Thyroid gland (tissue), 4 donors: ENCODE measurements at regions not wholly inside any gene's neighbourhood (a gene's known extent, or its start where the extent isn't known, plus 50 kb on each side); places are given as distances from the start of the nearest gene placed in this dataset.
A peak's percentile ranks its signal among the peaks of the same experiment; 100 is the strongest.

Source experiments
- DNase-seq, 2 donors: peaks; one replicate each; pipeline ENCODE4 v3.0.0-alpha.2; 2019
- H3K27ac ChIP-seq, 3 donors: fragments of 200-600 bp; sonication (generic); 1 replicate in 2 of 3; 2 replicates in 1 of 3; pipeline ENCODE4 v1.5.1; 2016 to 2019; ENCODE audit warnings: mild to moderate bottlenecking in 1 of 3, moderate library complexity in 1 of 3
- H3K27me3 ChIP-seq: fragments of 200-600 bp; sonication (generic); one replicate; pipeline ENCODE4 v1.5.1; 2019
- H3K36me3 ChIP-seq, 2 donors: fragments of 200-600 bp; sonication (generic); one replicate each; pipeline ENCODE4 v1.5.1; 2016 to 2019
- H3K4me1 ChIP-seq, 2 donors: fragments of 200-600 bp; sonication (generic); one replicate each; pipeline ENCODE4 v1.5.1; 2017 to 2019
- H3K4me3 ChIP-seq, 3 donors: fragments of 200-600 bp; sonication (generic); replicated peaks in 1 of 3; 1 replicate in 2 of 3; 2 replicates in 1 of 3; pipeline ENCODE4 v1.5.1; 2016; ENCODE audit warnings: mild to moderate bottlenecking in 1 of 3
- H3K9me3 ChIP-seq: fragments of 200-600 bp; sonication (generic); one replicate; pipeline ENCODE4 v1.5.1; 2017
- POLR2A ChIP-seq, 2 donors: fragments of 450-650 bp; IDR thresholded peaks; one replicate each; pipeline ENCODE4 v1.6.1; 2017; ENCODE audit warnings: antibody characterized with exemption in 2 of 2, mild to moderate bottlenecking in 2 of 2, moderate library complexity in 1 of 2
- WGBS, 2 donors: methylation state at CpG; one replicate each; pipeline ENCODE4 v1.1.5; 2017; 5-methylcytosine and 5-hydroxymethylcytosine counted together
- intact Hi-C: fragments of 100-400 bp; cut with DNase I; formaldehyde crosslinking; loops from one replicate; pipeline ENCODE4 v1.15.1; 2023
- TF ChIP-seq, protein P1 (sequence below), 6 experiments: fragments of 200-600 bp in 3 of 6; fragments of 450-650 bp in 3 of 6; sonication (generic) in 3 of 6; IDR thresholded peaks; one replicate each; pipeline ENCODE4 v1.5.1; 2016 to 2019; ENCODE audit warnings: antibody characterized with exemption in 6 of 6, mild to moderate bottlenecking in 2 of 6, inconsistent platforms in 1 of 6, moderate library complexity in 1 of 6

DNA sequence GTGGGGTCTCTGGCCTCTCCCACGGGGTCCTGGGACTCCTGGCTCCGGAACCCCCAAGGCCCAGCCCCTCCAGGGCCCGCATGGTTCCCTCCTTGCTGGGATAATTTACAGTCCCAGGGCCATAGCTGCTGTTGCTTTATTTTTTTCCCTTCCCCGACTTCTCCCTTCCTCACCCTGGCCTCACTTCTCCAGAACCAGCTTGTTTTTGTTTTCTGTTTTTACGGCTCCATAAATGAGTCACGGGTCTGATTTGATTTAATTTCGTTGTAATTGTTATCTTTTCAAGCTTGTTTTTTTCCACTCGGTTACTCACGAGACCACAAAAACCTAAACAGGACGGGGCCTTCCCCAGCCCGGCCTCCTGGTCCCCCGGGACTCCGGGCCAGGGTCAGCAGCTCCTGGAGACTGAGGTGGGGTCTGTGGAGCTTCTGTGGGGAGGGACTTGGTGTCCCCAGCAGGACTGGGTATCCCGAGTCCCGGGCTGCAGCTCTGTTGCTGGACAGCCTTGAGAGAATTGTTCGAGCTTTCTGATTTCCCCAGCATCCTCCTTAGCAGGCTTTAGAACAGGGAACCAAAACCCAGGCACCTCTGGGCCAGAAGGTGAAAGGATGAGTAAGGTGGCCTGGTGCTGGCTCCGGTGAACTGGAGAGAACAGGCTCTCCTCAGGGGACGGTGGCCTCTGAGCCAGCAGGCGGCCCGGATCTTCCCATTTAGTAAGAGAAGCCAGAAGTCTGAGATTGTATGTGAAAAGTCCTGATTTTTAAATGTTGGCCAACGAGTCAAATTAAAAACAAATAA is 94.9 kb downstream of the CEBPB start:
- TF ChIP-seq, protein P1, sequence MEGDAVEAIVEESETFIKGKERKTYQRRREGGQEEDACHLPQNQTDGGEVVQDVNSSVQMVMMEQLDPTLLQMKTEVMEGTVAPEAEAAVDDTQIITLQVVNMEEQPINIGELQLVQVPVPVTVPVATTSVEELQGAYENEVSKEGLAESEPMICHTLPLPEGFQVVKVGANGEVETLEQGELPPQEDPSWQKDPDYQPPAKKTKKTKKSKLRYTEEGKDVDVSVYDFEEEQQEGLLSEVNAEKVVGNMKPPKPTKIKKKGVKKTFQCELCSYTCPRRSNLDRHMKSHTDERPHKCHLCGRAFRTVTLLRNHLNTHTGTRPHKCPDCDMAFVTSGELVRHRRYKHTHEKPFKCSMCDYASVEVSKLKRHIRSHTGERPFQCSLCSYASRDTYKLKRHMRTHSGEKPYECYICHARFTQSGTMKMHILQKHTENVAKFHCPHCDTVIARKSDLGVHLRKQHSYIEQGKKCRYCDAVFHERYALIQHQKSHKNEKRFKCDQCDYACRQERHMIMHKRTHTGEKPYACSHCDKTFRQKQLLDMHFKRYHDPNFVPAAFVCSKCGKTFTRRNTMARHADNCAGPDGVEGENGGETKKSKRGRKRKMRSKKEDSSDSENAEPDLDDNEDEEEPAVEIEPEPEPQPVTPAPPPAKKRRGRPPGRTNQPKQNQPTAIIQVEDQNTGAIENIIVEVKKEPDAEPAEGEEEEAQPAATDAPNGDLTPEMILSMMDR (IDR thresholded peaks at IDR 0.05), result no peak
- TF ChIP-seq POLR2A (IDR thresholded peaks at IDR 0.05), result no peak
- DNase-seq, result peak; percentile 63 to 66
- 31 to 32% methylated on average over 19 to 21 of the region's 21 CpGs for WGBS, 2 donors
- Histone ChIP-seq H3K9me3 (no peaks in the 10 kb centered on the region), H3K36me3 (no peaks in the 10 kb centered on the region), H3K27ac (peak overlapping the region; percentile 90 to 100 (median 98)), H3K27me3 (no peaks in the 10 kb centered on the region), H3K4me1 (peaks cover 45 to 49% of the 10 kb centered on the region in 2 donors), H3K4me3 (no peak overlapping the region)
- intact Hi-C loops, result no loop called here

DNA sequence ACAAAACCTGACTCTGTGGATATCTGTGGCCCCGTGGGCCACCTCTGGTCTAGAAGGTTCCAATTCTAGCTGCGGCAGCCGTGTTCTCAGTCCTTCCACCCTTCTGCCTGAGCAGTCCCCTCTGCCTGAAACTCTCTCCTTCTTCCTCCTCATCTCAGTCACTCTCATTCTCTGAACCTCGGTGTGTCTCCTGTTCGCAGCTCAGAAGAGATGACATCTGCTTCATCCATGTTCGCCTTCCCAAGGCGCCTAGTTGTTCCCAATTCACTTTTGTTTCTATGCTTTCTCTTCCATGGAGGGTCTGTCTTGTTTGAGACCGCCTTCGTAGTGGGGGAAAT is 95.5 kb downstream of the CEBPB start:
- no peaks in the 10 kb centered on the region for H3K9me3 ChIP-seq
- H3K36me3 ChIP-seq, result no peaks in the 10 kb centered on the region
- peak overlapping the region; percentile 90 to 100 (median 98) for H3K27ac ChIP-seq
- peaks cover 50 to 52% of the 10 kb centered on the region in 2 donors for H3K4me1 ChIP-seq
- no peak for DNase-seq
- no peaks in the 10 kb centered on the region for H3K27me3 ChIP-seq
- no peak for TF ChIP-seq POLR2A (IDR thresholded peaks at IDR 0.05)
- TF ChIP-seq, protein P1 (IDR thresholded peaks at IDR 0.05), result no peak
- 57 to 64% methylated on average over 9 of the region's 9 CpGs for WGBS, 2 donors
- peak overlapping the region in 1 of 3 donors; percentile 2 for H3K4me3 ChIP-seq
- intact Hi-C loops, result no loop called here

DNA sequence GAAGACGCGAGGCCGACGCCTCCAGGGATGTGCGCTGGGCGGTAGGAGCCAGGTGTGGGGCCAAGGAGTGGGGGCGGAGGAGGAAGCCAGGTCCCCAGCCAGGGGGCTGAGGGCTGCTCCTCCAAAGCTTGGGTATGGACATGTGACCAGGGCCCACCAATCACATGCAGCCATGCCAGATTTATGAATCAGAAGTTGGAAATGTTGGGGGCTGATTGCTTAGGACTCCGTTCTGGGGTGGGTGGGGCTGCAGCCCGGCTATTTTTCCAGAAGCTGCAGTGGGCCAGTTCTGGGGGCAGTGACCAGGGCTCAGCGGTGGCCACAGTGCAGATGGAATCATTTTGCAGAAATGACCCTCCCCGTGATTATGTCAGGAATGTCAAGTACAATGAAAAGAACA is 96.0 kb downstream of the CEBPB start:
- Histone ChIP-seq H3K4me3 (peak overlapping the region in 1 of 3 donors; percentile 2), H3K9me3 (no peaks in the 10 kb centered on the region), H3K36me3 (no peaks in the 10 kb centered on the region), H3K4me1 (peaks cover 53 to 57% of the 10 kb centered on the region in 2 donors), H3K27ac (peak overlapping the region; percentile 90 to 100 (median 98)), H3K27me3 (no peaks in the 10 kb centered on the region)
- WGBS, 2 donors, result 29 to 42% methylated on average over 10 to 11 of the region's 11 CpGs
- intact Hi-C loops, result no loop called here
- DNase-seq, result peak; percentile 92 to 93
- TF ChIP-seq, protein P1 (IDR thresholded peaks at IDR 0.05), result no peak
- peak in 1 of 2 donors; percentile 77 for TF ChIP-seq POLR2A (IDR thresholded peaks at IDR 0.05)

DNA sequence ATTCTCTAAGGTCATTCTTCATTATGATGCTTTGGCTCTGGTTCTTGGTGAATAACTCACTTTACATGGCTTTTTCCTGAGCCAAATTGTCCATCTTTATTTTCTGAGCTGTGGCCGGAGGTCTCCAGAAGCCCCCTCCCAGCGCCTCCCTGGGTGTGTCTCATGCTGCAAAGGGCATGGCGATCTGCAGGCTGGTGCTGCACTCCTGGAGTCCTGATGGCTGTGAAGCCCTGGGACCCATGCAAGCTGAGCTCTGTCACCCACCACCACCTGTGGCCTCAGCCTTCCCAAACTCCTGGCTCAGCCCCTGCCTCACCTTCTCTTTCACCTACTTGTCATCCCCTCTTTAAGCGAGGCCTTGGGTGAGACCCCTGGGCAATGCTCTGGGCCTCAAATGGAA is 96.9 kb downstream of the CEBPB start:
- Histone ChIP-seq H3K4me3 (no peak overlapping the region), H3K27me3 (no peaks in the 10 kb centered on the region), H3K27ac (peak overlapping the region; percentile 90 to 100 (median 98)), H3K4me1 (peaks cover 62 to 66% of the 10 kb centered on the region in 2 donors), H3K36me3 (no peaks in the 10 kb centered on the region), H3K9me3 (no peaks in the 10 kb centered on the region)
- 94 to 96% methylated on average over 2 to 4 of the region's 4 CpGs for WGBS, 2 donors
- intact Hi-C loops, result no loop called here
- TF ChIP-seq, protein P1 (IDR thresholded peaks at IDR 0.05), result no peak
- TF ChIP-seq POLR2A (IDR thresholded peaks at IDR 0.05), result no peak
- no peak for DNase-seq

DNA sequence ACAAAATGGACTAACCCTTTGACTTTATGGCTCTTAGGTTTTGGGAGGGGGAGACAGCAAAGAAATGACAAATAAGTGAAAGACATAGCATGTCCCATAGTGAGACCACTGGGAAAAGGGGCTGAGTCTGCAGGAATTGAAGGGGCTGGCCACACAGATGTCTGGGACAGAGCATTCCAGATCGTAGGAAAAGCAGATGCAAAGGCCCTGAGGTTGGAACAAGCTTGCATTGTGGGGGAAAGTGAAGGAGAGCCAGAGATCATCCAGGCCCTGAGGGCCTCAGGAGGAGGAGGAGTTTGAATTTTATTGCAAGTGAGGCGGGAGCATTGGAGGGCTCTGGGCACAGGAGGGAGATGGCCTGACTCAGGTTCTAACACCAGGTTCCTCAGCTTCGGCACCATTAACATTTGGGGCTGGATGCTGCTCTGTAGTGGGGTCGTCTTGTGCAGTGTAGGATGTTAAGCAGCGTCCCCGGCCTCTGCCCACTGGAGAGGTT is 97.5 kb downstream of the CEBPB start:
- Histone ChIP-seq H3K4me3 (no peak overlapping the region), H3K27me3 (no peaks in the 10 kb centered on the region), H3K9me3 (no peaks in the 10 kb centered on the region), H3K27ac (peak overlapping the region; percentile 90 to 100 (median 98)), H3K36me3 (no peaks in the 10 kb centered on the region), H3K4me1 (peaks cover 67 to 69% of the 10 kb centered on the region in 2 donors)
- no peak for TF ChIP-seq POLR2A (IDR thresholded peaks at IDR 0.05)
- TF ChIP-seq, protein P1 (IDR thresholded peaks at IDR 0.05), result no peak
- intact Hi-C loops, result no loop called here
- WGBS, 2 donors, result 94 to 95% methylated on average over 4 to 6 of the region's 6 CpGs
- DNase-seq, result no peak
